HG03460 (cell line): ENCODE measurements at regions not wholly inside any gene's neighbourhood (a gene's known extent, or its start where the extent isn't known, plus 50 kb on each side); places are given as distances from the start of the nearest gene placed in this dataset.
"Not testable (repeated sequence)": the region's sequence is repeated elsewhere in the genome, so short reads cannot be mapped to it uniquely, and the experiment has no call there.

ENCODE experiments used
- ATAC-seq: cut with Tn5 transposase; IDR thresholded peaks from one replicate; pipeline ENCODE4 v1.9.1; 2021; ENCODE audit not compliant: unreplicated experiment

- no peak for ATAC-seq
Measured at GRCh38 chr5:101278011-101278687, 375.1 kb upstream of the ST8SIA4 start.

- ATAC-seq = no peak
Measured at GRCh38 chr5:101271945-101272344, 368.9 kb upstream of the ST8SIA4 start.

GRCh38 chr5:101271416-101271815 is 368.3 kb upstream of the ST8SIA4 start:
- ATAC-seq = no peak

- ATAC-seq = no peak
Measured at GRCh38 chr5:101260857-101261256, 357.8 kb upstream of the ST8SIA4 start.

- no peak for ATAC-seq
Measured at GRCh38 chr5:101253096-101253495, 350.0 kb upstream of the ST8SIA4 start.

GRCh38 chr5:101244621-101245020 is 341.5 kb upstream of the ST8SIA4 start:
- no peak for ATAC-seq

GRCh38 chr5:101212942-101213514 is 309.9 kb upstream of the ST8SIA4 start:
- ATAC-seq = no peak

- no peak for ATAC-seq
Measured at GRCh38 chr5:101206534-101206933, 303.5 kb upstream of the ST8SIA4 start.

- not testable (repeated sequence) for ATAC-seq
Measured at GRCh38 chr5:101205065-101205464, 302.0 kb upstream of the ST8SIA4 start.

GRCh38 chr5:101180365-101180764 is 277.3 kb upstream of the ST8SIA4 start:
- ATAC-seq = not testable (repeated sequence)

- no peak for ATAC-seq
Measured at GRCh38 chr5:101176605-101177004, 273.5 kb upstream of the ST8SIA4 start.

GRCh38 chr5:101174981-101175380 is 271.9 kb upstream of the ST8SIA4 start:
- no peak for ATAC-seq

GRCh38 chr5:101163088-101163487 is 260.0 kb upstream of the ST8SIA4 start:
- ATAC-seq = no peak

- no peak for ATAC-seq
Measured at GRCh38 chr5:101160002-101160401, 256.9 kb upstream of the ST8SIA4 start.

- ATAC-seq = no peak
Measured at GRCh38 chr5:101159006-101159405, 255.9 kb upstream of the ST8SIA4 start.

GRCh38 chr5:101153526-101153925 is 250.4 kb upstream of the ST8SIA4 start:
- no peak for ATAC-seq

- no peak for ATAC-seq
Measured at GRCh38 chr5:101143526-101143925, 240.4 kb upstream of the ST8SIA4 start.

GRCh38 chr5:101142102-101142501 is 239.0 kb upstream of the ST8SIA4 start:
- ATAC-seq = no peak

GRCh38 chr5:101136454-101136853 is 233.4 kb upstream of the ST8SIA4 start:
- ATAC-seq = no peak

GRCh38 chr5:101123363-101123762 is 220.3 kb upstream of the ST8SIA4 start:
- no peak for ATAC-seq

- no peak for ATAC-seq
Measured at GRCh38 chr5:101112645-101113044, 209.6 kb upstream of the ST8SIA4 start.

- ATAC-seq = no peak
Measured at GRCh38 chr5:101103874-101104273, 200.8 kb upstream of the ST8SIA4 start.

- no peak for ATAC-seq
Measured at GRCh38 chr5:101102506-101102905, 199.4 kb upstream of the ST8SIA4 start.
